GM12873 (cell line): ENCODE measurements at regions not wholly inside any gene's neighbourhood (a gene's known extent, or its start where the extent isn't known, plus 50 kb on each side); places are given as distances from the start of the nearest gene placed in this dataset.

ENCODE experiments used
- CTCF ChIP-seq: IDR thresholded peaks from 2 replicates; pipeline ENCODE4 v1.5.1; 2012; ENCODE audit warnings: low read depth, mild to moderate bottlenecking, moderate library complexity, low read length, control low read depth; ENCODE audit not compliant: insufficient read depth; ENCODE audit errors: missing control alignments

- TF ChIP-seq CTCF = no peak
These were observed 1020.1 kb downstream of the TBC1D22A start for GRCh38 chr22:47782328-47783075.

GRCh38 chr22:47781427-47782111, 1019.1 kb downstream of the TBC1D22A start:
- TF ChIP-seq CTCF = no peak

DNA sequence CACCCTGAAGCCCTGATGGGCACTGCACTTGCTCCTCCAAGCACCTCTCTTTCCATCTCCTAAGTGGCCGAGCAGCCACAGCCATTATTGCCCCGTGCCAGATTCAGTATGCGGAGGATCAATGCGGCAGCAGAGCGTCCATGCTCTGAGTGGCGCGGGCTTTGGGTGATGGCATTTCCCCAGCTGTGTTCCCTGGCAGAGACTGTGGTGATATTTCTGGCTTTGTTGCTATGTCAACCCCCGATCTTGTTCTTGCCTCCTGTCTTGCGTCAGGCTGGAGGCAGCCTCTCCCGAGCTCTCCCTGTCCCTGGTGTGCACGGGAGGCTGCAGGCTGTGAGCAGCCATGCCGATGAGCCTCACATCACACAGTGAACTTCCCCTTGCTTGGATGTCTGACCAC, 1018.6 kb downstream of the TBC1D22A start:
- TF ChIP-seq CTCF = no peak

DNA sequence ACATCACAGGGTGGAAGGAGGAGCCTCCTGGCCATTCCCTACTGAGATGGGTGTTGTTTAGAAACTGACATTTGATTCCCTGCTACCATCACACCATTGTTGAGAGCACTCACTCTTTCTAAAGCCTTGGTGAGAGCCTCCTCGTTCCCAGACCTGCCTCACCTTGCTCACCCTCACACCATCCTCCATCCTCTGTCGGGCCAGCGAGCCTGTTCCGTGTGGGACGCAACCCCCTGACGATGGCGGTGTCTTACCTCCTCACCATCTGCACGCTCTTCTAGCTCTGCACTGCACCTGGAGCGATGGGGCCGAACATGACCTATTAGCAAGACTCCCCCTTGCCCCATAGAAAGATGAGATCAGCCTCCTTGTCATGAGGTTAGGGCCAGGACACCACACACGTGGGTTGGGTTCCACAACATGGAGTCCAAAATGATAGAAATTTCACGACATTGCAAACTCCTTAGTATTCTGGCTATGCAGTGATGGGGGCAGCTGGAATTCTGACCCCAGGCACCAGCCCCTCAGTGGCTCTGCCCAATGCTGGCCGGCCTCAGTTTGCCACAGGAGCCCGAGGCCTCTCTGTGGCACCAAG, 1017.9 kb downstream of the TBC1D22A start:
- TF ChIP-seq CTCF = no peak

DNA sequence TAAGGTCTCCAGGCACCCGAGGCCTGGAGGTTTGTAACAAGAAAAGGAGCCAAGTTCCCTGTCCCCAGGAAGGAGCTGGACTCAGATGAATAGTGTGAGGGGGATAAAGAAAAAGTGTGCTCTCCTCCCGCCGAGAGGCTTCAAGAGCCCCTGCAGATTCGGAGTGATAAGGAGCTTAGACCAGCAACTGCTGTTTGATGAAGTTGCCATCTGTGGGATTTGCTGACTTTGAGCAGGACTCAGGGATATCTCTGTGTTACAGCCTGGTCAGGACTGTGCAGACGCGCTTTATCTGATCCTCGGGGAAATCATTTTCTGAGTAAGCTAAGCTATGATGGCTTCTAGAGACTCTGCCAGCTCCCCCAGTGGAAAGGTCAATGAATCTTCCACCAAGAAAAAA, 1017.0 kb downstream of the TBC1D22A start:
- TF ChIP-seq CTCF = no peak

GRCh38 chr22:47778160-47778658, 1015.8 kb downstream of the TBC1D22A start:
- TF ChIP-seq CTCF = no peak

- no peak for TF ChIP-seq CTCF
These were observed 1015.0 kb downstream of the TBC1D22A start for GRCh38 chr22:47777426-47777825.
